ENCODE measurements at regions not wholly inside any gene's neighbourhood (a gene's known extent, or its start where the extent isn't known, plus 50 kb on each side); places are given as distances from the start of the nearest gene placed in this dataset.

GRCh38 chr10:64261092-64261491 is 739.9 kb downstream of the REEP3 start:
- TF ChIP-seq ZNF707 (tag by site-specific recombination; IDR thresholded peaks at IDR 0.05), result no peak
- no peak for TF ChIP-seq CTCF (tag by site-specific recombination; IDR thresholded peaks at IDR 0.05)
- no peak for TF ChIP-seq IKZF3 (tag by site-specific recombination; IDR thresholded peaks at IDR 0.05)
- no peak for TF ChIP-seq ZNF645 (tag by site-specific recombination; IDR thresholded peaks at IDR 0.05)
- no peak for TF ChIP-seq ATF2 (tag by site-specific recombination; IDR thresholded peaks at IDR 0.05; ENCODE audit: low read depth)
- TF ChIP-seq ZBTB7A (tag by site-specific recombination; IDR thresholded peaks at IDR 0.05; ENCODE audit: low read depth), result no peak
- no peak for TF ChIP-seq ZNF394 (tag by site-specific recombination; IDR thresholded peaks at IDR 0.05; ENCODE audit: borderline replicate concordance)
- no peak for TF ChIP-seq ZNF324 (tag by site-specific recombination; IDR thresholded peaks at IDR 0.05)
- TF ChIP-seq ZNF292 (tag by site-specific recombination; IDR thresholded peaks at IDR 0.05; ENCODE audit: borderline replicate concordance, low read depth), result no peak
- TF ChIP-seq TCF7L2 (IDR thresholded peaks at IDR 0.05; ENCODE audit: borderline replicate concordance, low read depth, low read length), result no peak
- TF ChIP-seq SCRT1 (tag by site-specific recombination; IDR thresholded peaks at IDR 0.05; ENCODE audit: borderline replicate concordance), result no peak
- no peak for TF ChIP-seq ZNF660 (tag by site-specific recombination; IDR thresholded peaks at IDR 0.05)
